ENCODE measurements at regions not wholly inside any gene's neighbourhood (a gene's known extent, or its start where the extent isn't known, plus 50 kb on each side); places are given as distances from the start of the nearest gene placed in this dataset.
A peak's percentile ranks its signal among the peaks of the same experiment; 100 is the strongest.

DNA sequence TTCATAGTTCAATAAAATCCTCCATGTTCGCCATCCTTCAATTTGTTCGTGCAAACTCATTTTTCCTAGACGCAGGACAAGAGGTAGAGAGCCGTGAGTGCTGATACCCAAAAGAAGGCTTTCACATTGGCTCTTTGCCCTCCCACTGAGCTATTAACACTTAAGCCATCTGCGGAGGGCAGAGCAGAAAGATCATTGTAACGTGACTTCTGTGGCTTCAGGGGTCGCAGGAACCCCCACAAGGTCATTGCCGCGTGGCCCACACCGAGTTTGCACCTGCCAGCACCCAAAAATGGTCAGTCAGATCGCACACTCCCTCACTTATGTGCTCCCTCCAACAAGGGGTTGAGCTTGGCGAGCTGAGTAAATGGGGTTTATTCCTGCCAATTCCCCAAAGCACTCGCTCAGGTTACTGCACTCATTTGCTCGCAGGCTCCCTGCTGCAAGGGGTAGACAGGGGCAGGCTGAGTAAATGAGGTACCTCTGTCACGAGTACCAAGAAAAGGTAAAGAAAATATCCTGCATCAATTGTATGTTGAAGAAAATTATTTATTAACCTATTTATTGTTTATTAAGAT lies 144.1 kb downstream of the PRR20E start (continued):
- TF ChIP-seq HDAC2 (IDR thresholded peaks at IDR 0.05; ENCODE audit: borderline replicate concordance in 1 of 2, low read depth in 2 of 2, low read length in 2 of 2) (no peak), HDAC6 (IDR thresholded peaks at IDR 0.05; ENCODE audit: low read depth, low read length) (no peak), FOSL1 (IDR thresholded peaks at IDR 0.05; ENCODE audit: insufficient read depth, low read depth, low read length) (no peak), SIN3A (conservative IDR thresholded peaks at IDR 0.05 in 1 of 2, IDR thresholded peaks at IDR 0.05 in 1 of 2; ENCODE audit: low read depth in 1 of 2, low read length in 2 of 2) (no peak), BCL11A (IDR thresholded peaks at IDR 0.05; ENCODE audit: low read depth in 2 of 2, low read length in 2 of 2) (no peak), CHD2 (IDR thresholded peaks at IDR 0.05; ENCODE audit: low read length) (no peak), ATF3 (IDR thresholded peaks at IDR 0.05; ENCODE audit: insufficient read depth, low read depth, low read length) (no peak), GABPA (IDR thresholded peaks at IDR 0.05; ENCODE audit: borderline replicate concordance, insufficient read depth, low read length) (no peak), ASH2L (IDR thresholded peaks at IDR 0.05; ENCODE audit: low read length) (peak; percentile 31)

Measured in H1 (cell line).